ENCODE measurements at regions not wholly inside any gene's neighbourhood (a gene's known extent, or its start where the extent isn't known, plus 50 kb on each side); places are given as distances from the start of the nearest gene placed in this dataset.
"Not testable (repeated sequence)": the region's sequence is repeated elsewhere in the genome, so short reads cannot be mapped to it uniquely, and the experiment has no call there.

DNA sequence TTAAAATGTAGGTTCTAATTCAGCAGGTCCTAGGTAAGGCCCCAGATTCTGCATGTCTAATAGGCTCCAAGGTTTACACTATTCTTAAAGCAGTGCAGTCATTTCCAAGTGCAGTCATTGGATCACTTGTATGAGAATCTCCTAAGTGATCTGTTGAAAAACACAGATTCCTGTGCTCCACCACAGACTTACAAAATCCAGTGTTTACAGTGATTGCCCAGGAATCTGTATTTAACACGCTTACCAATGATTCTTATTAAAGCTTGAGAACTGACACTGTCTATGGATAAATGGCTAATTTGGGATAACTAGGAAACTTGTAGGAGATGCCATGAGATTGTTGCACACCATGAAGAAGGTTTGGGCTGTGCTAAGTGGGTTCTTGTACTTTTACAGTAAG, 104.6 kb upstream of the PLEKHG1 start:
- no peak for DNase-seq (ENCODE audit: extremely low read depth, low read depth, low spot score)

DNA sequence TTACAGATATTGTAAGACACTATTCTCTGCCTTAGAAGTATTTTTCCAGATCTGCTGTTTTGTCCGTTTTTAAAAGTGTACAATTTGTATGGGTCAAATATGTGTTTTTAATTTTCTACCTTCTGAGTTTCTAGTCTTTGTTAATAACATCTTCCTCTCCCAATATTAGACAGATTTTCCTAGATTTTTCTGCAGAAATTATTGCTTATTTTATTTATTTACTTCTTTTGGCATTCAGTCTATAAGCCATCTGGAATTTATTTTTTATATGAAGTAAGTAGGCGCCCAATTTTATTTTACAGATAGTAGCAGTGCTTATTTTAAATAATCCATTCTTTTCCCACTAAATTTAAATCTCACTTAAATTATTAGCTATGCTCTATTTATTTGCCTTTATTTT, 103.1 kb upstream of the PLEKHG1 start:
- no peak for DNase-seq (ENCODE audit: extremely low read depth, low read depth, low spot score)

DNA sequence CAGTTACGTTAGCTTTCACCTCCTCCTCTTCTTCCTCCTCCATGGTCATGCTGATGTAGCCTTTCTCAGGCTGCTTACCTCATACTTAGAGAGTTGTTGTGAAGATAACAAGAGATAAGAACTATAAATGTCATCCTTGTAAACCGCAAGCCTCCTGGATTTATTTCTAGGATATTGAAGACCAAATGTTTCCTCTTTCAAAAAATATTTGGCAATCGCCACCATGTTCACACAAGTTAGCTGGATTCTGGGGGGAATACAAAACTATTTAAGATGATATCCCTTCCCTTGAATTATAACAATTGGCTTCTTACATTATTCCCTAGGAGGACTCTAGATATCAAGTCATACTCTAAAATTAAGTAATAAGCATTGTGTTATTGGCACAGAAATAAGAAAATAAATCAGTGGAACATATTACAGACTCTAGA, 99.8 kb upstream of the PLEKHG1 start:
- DNase-seq (ENCODE audit: extremely low read depth, low read depth, low spot score), result no peak

DNA sequence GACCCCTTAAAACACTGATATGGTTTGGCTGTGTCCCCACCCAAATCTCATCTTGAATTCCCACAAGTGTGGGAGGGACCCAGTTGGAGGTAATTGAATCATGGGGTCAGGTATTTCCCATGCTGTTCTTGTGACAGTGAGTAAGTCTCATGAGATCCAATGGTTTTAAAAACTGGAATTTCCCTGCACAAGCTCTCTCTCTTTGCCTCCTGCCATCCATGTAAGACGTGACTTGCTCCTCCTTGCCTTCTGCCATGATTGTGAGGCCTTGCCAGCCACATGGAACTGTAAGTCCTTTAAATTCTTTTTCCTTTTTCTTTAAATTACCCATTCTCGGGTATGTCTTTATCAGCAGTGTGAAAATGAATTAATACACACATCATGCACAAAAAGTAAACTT, 99.1 kb upstream of the PLEKHG1 start:
- not testable (repeated sequence) for DNase-seq (ENCODE audit: extremely low read depth, low read depth, low spot score)

DNA sequence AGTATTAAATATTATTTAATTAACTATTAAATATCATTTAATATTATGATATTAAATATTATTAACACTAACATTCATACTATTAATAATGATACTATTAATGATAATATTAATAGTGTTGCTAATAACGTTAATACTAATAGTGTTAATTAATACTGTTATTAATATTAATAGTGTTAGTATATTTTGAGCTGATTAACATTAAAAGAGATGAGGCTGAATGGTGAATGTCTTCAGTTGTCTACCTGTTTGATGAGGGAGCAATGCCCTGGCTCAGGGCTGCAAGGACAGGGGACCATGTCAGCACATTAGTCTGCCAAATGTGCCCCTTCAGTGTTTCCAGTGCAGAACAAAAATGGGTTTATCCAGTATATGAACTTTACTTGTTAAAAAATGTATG, 96.6 kb upstream of the PLEKHG1 start:
- DNase-seq (ENCODE audit: extremely low read depth, low read depth, low spot score), result no peak

DNA sequence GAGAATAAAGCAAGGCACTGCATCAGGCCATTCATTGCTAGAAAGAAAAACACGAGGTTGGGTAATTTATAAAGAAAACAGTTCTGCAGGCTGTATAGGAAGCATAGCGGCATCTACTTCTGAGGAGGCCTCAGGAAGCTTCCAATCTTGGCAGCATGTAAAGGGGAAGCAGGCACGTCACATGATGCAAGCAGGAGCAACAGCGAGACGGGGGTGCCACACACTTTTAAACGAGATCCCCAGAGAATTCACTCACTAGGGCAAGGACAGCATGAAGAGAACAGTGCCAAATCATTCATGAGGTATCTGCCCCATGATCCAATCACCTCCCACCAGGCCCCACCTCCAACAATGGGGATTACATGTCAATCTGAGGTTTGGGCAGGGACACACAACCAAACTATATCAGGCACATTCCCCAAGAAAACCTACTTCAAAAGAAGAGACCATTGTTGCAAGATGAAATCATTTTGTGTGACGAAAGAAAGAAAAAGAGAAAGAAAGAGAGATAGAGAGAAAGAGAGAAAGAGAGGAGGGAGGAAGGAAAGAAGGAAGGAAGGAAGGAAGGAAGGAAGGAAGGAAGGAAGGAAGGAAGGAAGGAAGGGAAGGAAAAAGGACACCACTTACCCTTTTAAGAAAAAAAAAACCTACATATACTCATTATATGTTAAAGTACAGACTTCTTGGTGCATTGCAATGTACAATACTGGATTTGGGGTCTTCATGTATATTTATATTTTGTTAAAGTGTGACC, 95.9 kb upstream of the PLEKHG1 start:
- no peak for DNase-seq (ENCODE audit: extremely low read depth, low read depth, low spot score)

DNA sequence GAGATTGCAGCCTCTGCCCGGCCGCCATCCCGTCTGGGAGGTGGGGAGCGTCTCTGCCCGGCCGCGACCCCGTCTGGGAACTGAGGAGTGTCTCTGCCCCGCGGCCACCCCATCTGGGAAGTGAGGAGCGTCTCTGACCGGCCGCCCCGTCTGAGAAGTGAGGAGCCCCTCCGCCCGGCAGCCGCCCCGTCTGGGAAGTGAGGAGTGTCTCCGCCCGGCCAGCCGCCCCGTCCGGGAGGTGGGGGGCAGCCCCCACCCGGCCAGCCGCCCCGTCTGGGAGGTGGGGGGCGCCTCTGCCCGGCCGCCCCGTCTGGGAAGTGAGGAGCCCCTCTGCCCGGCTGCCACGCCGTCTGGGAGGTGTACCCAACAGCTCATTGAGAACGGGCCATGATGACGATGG, 92.3 kb upstream of the PLEKHG1 start:
- DNase-seq (ENCODE audit: extremely low read depth, low read depth, low spot score), result not testable (repeated sequence)

DNA sequence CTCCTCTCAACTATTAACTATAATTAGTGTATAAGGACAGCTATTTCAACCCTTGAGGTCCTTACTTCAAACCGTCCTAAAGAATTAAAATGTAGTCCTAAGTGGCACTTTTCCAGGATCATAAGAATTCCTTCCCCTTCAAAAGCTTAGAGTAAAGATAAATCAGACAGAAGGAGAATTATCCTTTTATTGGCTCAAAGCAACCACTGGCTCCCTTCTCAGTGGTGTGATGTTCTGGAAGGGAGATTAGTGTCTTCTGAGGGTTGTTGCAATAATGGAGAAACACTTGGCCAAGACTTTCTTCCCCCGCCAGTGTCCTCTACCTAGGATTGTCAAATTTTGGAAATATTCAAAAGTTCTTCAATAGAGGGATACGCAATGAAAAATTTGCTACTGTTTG, 89.1 kb upstream of the PLEKHG1 start:
- no peak for DNase-seq (ENCODE audit: extremely low read depth, low read depth, low spot score)

DNA sequence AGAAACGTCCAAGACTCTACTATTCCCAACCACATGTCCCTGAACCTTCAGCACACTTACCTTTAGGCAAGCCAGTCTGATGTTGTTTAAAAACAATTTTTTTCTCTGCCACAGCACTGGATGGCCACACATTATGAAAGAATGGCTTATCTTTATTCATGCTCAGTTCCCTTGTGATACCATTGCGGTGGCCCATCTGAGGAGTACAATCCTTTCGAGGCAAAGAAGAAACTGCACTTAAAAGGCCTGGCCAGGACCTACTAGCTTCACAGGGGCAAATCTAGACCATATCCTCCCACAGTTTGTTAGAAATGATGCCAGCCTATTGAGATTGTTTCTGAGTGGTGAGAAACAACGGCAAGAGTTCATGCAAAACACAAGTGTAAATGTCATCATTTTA, 88.4 kb upstream of the PLEKHG1 start:
- DNase-seq (ENCODE audit: extremely low read depth, low read depth, low spot score), result no peak

DNA sequence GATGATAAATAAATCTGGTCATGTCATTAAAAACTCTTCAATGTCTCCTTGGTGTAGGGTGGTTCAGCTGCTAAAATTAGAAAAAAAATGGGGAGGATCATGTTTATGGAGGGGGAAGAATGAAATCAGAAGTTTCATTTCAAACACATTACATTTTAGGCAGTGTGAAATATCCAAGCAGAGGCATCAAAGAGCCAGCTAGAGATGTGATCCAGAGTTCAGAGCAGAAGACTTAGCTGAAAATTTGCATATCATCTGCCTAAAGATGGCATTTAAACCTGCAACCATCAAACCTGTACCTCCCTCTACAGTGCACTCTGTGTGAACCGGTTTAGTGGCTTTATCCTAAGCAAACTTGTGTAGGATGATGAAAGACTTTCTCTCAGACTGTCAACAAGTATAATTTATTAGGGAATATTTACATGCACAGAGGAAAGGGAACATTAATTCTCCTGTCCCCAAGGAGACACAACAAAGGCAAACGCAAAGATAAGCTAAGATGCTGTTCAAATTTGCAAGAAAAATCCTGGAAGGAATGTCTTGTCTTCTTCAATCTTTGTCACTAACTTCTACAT, 84.8 kb upstream of the PLEKHG1 start:
- DNase-seq (ENCODE audit: extremely low read depth, low read depth, low spot score), result no peak

DNA sequence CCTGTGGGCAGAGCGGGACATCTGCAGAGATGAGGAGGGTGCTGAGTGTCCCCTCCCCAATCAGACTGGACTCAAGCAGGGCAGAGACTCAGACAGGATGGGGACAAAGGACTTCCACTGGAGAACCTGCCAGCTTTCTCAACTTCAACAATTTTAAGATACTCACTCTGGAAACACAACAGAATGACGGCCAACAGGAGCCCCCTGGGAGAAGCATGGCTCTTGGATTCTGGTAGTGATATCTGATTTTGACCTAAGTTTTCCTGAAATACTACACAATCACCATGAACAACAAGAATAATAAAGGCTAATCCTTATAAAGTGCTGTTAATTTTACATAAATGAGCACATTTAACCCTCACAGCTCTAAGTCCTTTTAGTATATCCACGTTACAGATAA, 83.5 kb upstream of the PLEKHG1 start:
- DNase-seq (ENCODE audit: extremely low read depth, low read depth, low spot score), result no peak

DNA sequence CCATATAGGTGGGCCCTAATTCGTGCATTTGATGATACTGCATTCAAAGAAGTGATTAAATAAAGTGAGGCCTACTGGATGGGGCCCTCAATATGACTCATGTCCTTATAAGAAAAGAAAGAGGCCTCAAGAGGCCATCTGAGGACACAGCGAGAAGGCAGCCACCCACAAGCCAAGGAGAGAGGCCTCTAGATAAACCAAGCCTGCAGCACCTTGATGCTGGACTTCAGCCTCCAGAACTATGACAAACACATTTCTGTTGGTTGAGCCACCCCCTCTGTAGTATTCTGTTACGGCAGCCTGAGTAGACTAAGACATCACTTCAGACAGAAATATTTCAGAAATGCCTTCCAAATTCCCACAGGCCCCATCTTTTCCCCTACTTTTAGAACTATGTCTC, 82.5 kb upstream of the PLEKHG1 start:
- no peak for DNase-seq (ENCODE audit: extremely low read depth, low read depth, low spot score)

DNA sequence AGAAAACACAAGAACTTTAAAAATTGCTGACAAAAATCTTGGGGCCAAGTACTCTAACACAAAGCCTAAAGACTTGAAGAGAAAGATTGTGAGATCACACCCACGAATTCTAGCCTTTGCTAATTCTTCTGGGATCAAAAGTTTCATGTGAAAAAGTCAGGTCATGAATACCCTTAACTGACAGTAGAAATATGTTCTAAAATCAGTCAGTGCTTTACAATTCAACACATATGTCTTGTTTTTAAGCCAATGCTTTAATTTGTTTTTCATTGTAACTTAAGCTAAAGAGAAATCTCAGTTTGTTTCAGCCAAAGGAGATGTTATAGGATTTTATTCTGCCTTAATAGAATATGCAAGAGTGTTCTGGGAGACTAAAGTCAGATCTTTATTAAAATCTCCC, 78.2 kb upstream of the PLEKHG1 start:
- no peak for DNase-seq (ENCODE audit: extremely low read depth, low read depth, low spot score)

DNA sequence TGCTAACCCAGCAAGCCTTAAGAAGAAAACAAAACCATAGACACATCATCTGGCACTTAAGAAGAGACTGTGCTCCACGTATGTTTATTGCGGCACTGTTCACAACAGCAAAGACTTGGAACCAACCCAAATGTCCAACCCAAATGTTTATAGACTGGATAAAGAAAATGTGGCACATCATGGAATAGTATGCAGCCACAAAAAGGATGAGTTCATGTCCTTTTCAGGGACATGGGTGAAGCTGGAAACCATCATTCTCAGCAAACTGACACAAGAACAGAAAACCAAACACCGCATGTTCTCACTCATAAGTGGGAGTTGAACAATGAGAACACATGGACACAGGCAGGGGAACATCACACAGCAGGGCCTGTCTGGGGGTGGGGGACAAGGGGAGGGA, 76.5 kb upstream of the PLEKHG1 start:
- not testable (repeated sequence) for DNase-seq (ENCODE audit: extremely low read depth, low read depth, low spot score)

DNA sequence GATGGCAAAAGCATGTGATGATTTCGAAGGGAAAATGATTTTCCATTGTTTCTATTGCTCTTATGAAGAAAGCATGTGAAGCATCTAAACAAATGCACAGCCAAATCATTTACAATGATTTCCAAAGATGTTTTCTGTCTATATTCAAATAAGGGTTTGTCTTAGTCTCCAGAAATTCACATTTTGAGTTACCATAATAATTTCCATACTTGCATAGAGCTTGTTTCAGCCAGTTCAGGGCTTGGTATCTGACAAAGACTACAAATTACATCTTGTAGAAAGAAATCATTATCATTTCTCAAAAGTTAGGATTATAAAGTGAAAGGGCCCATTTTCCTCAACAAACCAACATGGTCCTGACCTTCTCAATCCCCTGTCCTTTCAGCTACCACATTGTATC, 74.4 kb upstream of the PLEKHG1 start:
- DNase-seq (ENCODE audit: extremely low read depth, low read depth, low spot score), result no peak

DNA sequence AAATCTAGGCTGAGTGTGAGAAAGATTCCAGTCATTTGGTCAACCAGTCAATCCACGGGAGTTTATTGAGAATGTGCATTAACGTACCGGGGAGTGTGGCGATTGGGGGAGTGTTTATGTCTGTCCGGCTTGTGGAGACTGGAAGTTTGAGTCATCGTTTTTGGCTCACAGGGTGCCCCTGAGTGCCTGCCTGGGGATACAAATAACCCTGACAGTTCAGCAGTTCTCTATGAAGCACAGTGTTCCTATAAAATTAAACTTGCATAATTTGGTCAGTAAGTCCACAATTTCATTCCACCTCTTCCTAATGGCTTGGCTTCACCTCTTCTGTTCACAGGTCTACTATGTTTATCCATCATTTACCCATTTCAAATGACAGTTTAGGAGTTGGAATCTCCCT, 72.6 kb upstream of the PLEKHG1 start:
- no peak for DNase-seq (ENCODE audit: extremely low read depth, low read depth, low spot score)

DNA sequence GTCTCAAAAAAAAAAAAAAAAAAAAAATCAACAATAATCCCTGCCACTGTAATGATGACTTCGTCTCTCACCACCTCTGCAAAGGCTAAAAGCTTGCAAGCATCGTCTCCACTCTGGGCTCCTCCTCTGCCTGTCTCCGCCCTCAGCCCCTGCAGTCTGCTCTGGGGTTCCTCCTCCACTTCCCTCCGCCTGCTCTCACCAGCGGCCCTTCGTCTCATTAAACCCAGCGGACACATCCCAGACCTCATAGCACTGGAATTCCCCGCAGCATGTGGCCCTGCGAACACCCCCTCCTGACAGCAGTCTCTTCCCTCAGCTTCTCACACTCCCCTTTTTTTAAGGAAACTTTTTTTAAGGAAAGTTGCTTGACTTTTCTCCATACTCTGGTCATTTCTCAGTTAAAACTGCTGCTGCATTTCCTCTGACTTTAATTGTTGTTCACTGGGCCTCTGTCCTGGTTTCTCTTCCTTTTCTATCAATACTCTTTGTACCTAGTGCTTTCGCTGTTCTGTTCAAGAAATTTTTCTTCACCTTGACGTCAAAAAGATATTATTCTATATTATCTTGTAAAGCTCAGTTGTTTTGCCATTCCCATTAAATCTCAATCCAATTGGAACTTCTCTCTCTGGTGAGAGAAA, 70.9 kb upstream of the PLEKHG1 start:
- no peak for DNase-seq (ENCODE audit: extremely low read depth, low read depth, low spot score)

DNA sequence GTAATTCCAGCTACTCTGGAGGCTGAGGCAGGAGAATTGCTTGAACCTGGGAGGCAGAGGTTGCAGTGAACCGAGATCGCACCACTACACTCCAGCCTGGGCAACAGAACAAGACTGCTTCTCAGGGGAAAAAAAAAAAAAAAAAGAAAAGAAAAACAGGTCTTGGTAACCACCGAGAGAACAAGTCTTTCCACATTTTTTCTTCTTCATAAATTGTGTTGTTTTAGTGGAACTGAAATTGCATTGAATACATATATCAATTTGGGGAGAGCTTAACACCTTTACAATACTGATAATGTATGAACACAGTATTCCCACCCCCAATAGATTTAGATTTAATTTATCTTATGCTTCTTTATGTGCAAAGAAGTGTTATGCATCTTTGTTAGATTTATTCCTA, 70.0 kb upstream of the PLEKHG1 start:
- no peak for DNase-seq (ENCODE audit: extremely low read depth, low read depth, low spot score)

DNA sequence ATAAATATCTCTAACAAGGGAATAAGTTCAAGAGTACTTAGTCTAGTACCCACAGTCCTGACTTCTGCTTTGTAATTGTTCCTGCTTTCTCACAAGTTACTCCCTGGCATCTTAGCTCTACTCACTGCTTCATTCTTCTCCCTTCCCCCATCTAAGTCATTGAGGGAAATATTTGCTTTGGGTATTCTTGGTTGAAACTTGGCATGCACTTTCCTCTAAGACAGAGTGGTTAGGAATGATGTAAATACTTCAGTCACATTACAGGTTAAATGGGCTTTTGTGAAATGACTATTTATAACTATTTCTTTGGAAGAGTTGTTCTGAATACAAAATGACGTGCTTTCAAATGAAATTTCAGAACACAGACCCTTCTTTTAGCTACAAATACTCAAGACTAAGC, 67.7 kb upstream of the PLEKHG1 start:
- no peak for DNase-seq (ENCODE audit: extremely low read depth, low read depth, low spot score)

DNA sequence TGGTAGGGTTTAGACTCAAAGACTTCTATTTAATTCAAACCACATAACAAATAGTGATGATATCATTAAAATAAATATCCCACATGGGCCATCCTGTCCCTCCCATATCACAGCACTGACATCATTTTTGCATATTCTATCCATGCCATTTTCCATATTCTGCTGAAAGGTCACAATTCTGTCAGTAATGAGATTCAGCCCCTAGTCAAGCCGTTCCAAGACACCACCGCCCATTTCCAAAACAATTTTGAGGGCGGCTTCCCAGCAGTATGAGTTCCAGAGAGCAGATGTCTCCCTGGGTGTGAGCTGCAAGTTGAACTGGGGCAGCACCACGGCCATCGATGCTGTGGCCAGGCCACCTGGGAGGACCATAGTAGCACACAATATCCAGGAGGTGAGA, 65.1 kb upstream of the PLEKHG1 start:
- DNase-seq (ENCODE audit: extremely low read depth, low read depth, low spot score), result no peak

DNA sequence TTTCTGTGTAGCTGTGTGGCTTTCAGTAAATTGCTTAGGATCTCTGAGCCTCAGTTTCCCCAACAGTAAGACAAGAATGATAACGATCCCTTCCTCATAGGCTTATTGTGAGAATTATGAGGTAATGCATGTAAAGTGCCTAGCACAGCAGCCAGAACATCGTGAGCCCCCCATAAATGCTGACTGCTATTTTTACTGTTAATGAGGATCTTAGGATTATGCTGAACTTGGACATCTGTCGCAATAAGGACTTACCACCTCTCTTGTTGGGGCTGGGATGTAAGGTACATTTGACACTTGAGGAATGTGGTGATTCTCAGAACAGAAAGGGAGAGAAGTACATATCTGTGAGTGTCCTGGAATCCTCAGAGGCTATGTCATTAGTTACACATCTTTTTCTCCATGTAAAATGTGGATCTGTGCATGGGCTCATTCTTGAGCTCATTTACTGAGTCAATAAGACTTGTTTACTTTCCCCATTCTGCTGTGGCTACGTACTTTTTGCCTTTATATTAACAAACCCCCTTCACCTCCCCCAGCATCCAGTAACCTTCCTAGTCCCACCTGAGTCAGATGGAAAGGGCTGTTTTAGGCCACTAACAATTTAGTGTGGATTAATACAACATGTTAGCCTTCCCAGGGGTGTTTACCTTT, 64.4 kb upstream of the PLEKHG1 start:
- no peak for DNase-seq (ENCODE audit: extremely low read depth, low read depth, low spot score)

DNA sequence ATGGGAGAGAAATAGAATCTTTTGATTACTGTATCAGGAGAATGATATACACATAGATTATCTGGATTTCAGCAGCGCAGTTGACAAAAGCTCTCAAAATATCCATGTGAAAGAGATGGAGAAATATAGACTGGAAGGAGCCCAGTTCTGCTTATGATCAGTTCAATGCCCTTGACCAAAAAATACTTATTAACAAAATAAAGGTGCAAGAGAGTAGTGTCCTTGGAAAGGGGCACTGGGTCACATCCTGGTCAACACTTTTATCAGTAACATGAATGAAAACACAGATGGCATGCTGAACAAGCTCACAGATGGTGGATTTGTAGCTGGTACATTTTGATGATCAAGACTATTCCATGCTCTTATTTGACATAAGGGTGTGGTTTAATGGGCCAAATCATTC, 63.9 kb upstream of the PLEKHG1 start:
- no peak for DNase-seq (ENCODE audit: extremely low read depth, low read depth, low spot score)
